Naive thymus-derived CD8-positive, alpha-beta T cell (primary cell): ENCODE measurements at regions not wholly inside any gene's neighbourhood (a gene's known extent, or its start where the extent isn't known, plus 50 kb on each side); places are given as distances from the start of the nearest gene placed in this dataset.

ENCODE experiments used
- ATAC-seq, 2 donors: fragments of 150-1000 bp; cut with Tn5 transposase in 1 of 2; sonication (Bioruptor Pico), chemical (Tn5 transposase) in 1 of 2; 1 replicate in 1 of 2; 2 replicates in 1 of 2; pipeline ENCODE4 v1.10.0; 2021; ENCODE audit warnings: mild to moderate bottlenecking in 2 of 2, moderate library complexity in 2 of 2
- POLR2A ChIA-PET: fragments of 350-600 bp; sonication (Branson Sonifier 250); formaldehyde crosslinking; loops from one replicate; lab custom pipeline; 2021; ENCODE audit warnings: antibody characterized with exemption; lab: Charles Lee
- DNase-seq, 10 donors: peaks; one replicate each; pipeline versions ENCODE4 v3.0.0 to v3.0.0-alpha.2; 2020 to 2022
- H3K27ac Mint-ChIP-seq, 10 donors: one replicate each; pipeline ENCODE4 v1.8.0; 2020 to 2022; ENCODE audit warnings: mild to moderate bottlenecking in 10 of 10, mixed read lengths in 10 of 10, moderate library complexity in 4 of 10, inconsistent platforms in 1 of 10
- H3K27me3 Mint-ChIP-seq, 5 donors: one replicate each; pipeline ENCODE4 v1.8.0; 2021 to 2022; ENCODE audit warnings: mixed read lengths in 5 of 5
- H3K36me3 Mint-ChIP-seq, 3 donors: one replicate each; pipeline ENCODE4 v1.8.0; 2020 to 2022; ENCODE audit warnings: mixed read lengths in 3 of 3, mild to moderate bottlenecking in 2 of 3, inconsistent platforms in 1 of 3
- H3K4me1 Mint-ChIP-seq, 4 donors: one replicate each; pipeline ENCODE4 v1.8.0; 2021 to 2022; ENCODE audit warnings: mixed read lengths in 4 of 4
- H3K4me3 Mint-ChIP-seq, 10 donors: one replicate each; pipeline ENCODE4 v1.8.0; 2020 to 2022; ENCODE audit warnings: mild to moderate bottlenecking in 10 of 10, mixed read lengths in 10 of 10, moderate library complexity in 6 of 10, inconsistent platforms in 1 of 10
- H3K9me3 Mint-ChIP-seq, 9 donors: one replicate each; pipeline ENCODE4 v1.8.0; 2020 to 2022; ENCODE audit warnings: mixed read lengths in 9 of 9, mild to moderate bottlenecking in 3 of 9, inconsistent platforms in 1 of 9, moderate library complexity in 1 of 9

DNA sequence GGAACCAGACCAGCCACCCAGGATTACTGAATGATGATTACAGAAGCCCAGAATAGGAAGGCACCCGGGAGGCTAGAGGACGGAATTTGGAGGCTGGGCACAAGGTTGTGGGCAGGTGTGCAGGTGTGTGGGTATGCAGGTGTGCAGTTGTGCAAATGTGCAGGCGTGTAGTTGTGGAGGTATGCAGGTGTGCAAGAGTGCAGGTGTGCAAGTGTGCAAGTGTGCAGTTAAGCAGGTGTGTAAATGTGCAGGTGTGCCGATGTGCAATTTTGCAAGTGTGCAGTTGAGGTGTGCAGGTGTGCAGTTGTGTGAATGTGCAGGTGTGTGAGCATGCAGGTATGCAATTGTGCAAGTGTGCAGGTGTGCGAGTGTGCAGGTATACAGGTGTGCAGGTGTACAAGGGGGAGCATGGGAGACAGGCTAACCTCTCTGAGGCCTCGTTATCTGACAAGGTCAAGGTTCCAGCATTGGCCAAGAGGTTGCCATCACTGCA lies 131.8 kb downstream of the KCTD15 start:
- POLR2A ChIA-PET: no interaction called here
- DNase-seq: no peak
- H3K27ac Mint-ChIP-seq: no peak overlapping the region
- H3K4me1 Mint-ChIP-seq: no peaks in the 10 kb centered on the region
- peaks cover 0 to under 1% (median 0%) of the 10 kb centered on the region in 3 donors for H3K36me3 Mint-ChIP-seq
- no peak for ATAC-seq
- peaks cover 12 to 32% (median 19%) of the 10 kb centered on the region in 5 donors for H3K27me3 Mint-ChIP-seq
- H3K4me3 Mint-ChIP-seq: no peak overlapping the region
- peaks cover 0 to 10% (median 4%) of the 10 kb centered on the region in 9 donors for H3K9me3 Mint-ChIP-seq

DNA sequence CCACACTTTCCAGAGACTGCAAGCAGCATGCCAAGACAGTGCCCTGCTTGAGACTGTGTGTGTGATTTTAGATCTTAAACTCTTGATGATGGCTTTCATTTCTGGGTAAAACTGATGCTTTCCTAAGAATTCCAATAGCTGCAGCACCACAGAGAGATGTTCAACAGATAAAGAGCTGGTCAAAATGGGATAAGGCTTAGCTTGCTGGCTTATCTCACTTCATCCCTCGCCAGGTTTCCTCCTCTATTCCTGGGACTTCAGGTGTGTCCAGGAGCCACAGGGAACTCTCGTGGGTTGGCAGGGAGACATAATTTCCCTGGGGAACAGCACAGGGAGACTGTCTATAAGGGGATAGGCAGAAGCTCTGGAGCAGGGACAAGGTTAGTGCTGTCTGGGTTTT lies 137.3 kb downstream of the KCTD15 start:
- no peak overlapping the region for H3K4me3 Mint-ChIP-seq
- H3K9me3 Mint-ChIP-seq: peaks cover 0 to 29% (median 13%) of the 10 kb centered on the region in 9 donors
- DNase-seq (no peak), ATAC-seq (no peak)
- H3K4me1 Mint-ChIP-seq: no peaks in the 10 kb centered on the region
- H3K27me3 Mint-ChIP-seq: peaks cover 5 to 20% (median 10%) of the 10 kb centered on the region in 5 donors
- POLR2A ChIA-PET: no interaction called here
- peaks cover 0 to 15% (median 4%) of the 10 kb centered on the region in 3 donors for H3K36me3 Mint-ChIP-seq
- no peak overlapping the region for H3K27ac Mint-ChIP-seq

DNA sequence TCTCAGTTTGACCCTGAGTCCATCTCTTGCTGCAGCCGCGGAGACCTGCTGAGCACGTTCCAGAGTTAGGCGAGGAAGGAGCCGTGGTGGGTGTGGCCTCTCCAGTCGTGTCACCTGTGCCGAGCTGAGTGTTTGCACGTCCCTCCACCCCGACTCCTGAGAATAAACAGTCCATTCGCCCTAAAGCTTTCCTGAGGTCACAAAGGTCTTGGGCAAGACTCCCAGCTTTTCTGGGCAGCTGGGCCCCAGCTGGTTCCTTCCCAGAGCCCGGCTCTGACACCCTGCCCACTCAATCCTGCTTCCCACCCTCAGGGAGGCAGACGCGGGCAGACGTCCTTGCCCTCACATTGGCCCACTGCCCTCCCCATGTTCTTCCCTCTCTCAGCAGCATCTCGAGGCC lies 142.2 kb downstream of the KCTD15 start:
- Mint-ChIP-seq H3K9me3 (peaks cover 0 to 20% (median 8%) of the 10 kb centered on the region in 9 donors), H3K36me3 (peaks cover 0 to 13% (median 4%) of the 10 kb centered on the region in 3 donors), H3K27me3 (peaks cover 1 to 21% (median 8%) of the 10 kb centered on the region in 5 donors), H3K27ac (no peak overlapping the region), H3K4me3 (no peak overlapping the region), H3K4me1 (no peaks in the 10 kb centered on the region)
- POLR2A ChIA-PET: no interaction called here
- no peak for ATAC-seq
- no peak for DNase-seq

DNA sequence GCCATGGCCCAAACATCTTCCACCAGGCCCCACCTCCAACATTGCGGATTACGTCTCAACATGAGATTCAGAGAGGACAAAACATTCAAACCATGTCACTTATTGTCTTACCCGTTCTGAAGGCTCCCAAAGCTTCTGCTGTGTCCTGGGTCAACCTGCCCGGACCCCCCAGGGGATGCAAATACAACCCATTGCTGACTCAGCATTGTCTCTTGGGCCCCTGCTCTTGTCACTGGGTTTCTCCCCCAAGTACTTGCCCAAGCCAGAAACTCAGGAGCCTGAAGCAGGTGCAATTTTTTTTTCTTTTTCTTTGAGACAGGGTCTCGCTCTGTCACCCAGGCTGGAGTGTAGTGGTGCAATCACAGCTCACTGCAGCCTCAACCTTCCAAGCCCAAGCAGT lies 144.5 kb downstream of the KCTD15 start:
- Mint-ChIP-seq H3K27ac (no peak overlapping the region), H3K9me3 (no peaks in the 10 kb centered on the region), H3K4me1 (no peaks in the 10 kb centered on the region), H3K36me3 (no peaks in the 10 kb centered on the region), H3K4me3 (no peak overlapping the region), H3K27me3 (peaks cover 4 to 16% (median 10%) of the 10 kb centered on the region in 5 donors)
- POLR2A ChIA-PET: no interaction called here
- ATAC-seq (no peak), DNase-seq (no peak)

DNA sequence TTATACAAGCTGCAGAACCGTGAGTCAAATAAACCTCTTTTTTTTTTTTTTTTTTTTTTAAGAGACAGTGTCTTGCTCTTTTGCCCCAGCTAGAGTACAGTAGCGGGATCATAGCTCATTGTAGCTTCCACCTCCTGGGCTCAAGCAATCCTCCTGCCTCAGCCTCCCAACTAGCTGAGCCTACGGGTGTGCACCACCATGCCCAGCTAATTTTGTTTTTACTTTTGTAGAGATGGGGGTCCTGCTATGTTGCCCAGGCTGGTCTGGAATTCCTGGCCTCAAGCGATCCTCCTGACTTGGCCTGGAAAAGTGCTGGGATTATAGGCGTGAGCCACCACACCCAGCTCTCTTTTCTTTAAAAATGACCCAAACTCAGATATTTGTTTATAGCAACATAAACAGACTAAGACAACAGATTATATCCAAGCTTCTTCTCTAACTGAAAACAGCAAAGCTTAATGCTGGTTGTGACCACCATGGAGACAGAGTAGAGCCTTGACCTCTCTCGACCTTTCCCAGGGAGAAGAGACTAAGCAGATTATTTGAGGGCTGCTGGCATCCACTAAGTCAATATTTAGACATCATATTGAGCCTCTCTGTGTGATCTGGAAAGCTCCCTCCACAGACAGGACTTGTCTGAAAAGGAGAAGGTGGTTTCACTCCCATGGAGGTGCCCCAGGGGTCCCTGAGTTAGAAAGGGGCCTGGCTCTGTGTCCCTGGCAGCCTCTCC lies 150.0 kb downstream of the KCTD15 start:
- Mint-ChIP-seq H3K4me3 (no peak overlapping the region), H3K27me3 (peaks cover 4 to 29% (median 15%) of the 10 kb centered on the region in 5 donors), H3K36me3 (no peaks in the 10 kb centered on the region), H3K4me1 (no peaks in the 10 kb centered on the region), H3K27ac (no peak overlapping the region), H3K9me3 (peaks cover 0 to 2% (median 0%) of the 10 kb centered on the region in 9 donors)
- POLR2A ChIA-PET: no interaction called here
- DNase-seq (no peak), ATAC-seq (no peak)

DNA sequence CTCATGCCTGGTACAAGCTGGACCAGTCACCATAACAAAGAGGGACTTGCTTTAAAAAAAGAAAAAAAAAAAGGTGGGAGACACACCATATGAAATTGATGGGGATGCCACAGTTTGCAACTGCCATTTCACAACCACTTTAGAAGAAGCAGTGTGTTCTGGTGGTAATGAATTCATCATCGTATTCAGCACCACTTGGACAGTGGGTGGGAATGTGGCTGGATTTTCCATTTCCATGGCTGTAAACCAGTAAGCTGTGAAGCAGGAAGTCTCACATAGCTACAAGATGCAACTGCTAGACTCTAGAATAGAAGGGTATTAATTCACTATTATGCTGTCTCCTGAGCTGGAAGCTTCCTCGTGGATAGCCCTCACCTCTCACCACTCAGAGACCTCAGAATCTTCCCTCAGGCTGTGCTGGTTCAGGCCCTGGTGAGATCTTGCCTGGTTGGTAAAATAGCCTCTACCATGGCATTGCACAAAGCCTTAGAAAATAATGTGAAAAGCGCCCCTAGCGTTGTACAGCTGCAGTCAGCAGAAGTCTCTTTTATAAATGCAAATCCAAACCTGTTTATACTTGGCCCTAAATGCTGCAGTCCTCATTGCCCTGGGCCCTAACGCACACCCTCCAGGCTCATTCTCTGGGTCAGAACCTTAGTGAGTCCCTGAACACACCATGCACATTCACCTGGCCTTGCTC lies 150.7 kb downstream of the KCTD15 start:
- POLR2A ChIA-PET: no interaction called here
- H3K27ac Mint-ChIP-seq: no peak overlapping the region
- no peak overlapping the region for H3K4me3 Mint-ChIP-seq
- no peak for DNase-seq
- H3K36me3 Mint-ChIP-seq: no peaks in the 10 kb centered on the region
- no peak for ATAC-seq
- H3K27me3 Mint-ChIP-seq: peaks cover 2 to 25% (median 21%) of the 10 kb centered on the region in 5 donors
- peaks cover 0 to 2% (median 0%) of the 10 kb centered on the region in 9 donors for H3K9me3 Mint-ChIP-seq
- no peaks in the 10 kb centered on the region for H3K4me1 Mint-ChIP-seq

DNA sequence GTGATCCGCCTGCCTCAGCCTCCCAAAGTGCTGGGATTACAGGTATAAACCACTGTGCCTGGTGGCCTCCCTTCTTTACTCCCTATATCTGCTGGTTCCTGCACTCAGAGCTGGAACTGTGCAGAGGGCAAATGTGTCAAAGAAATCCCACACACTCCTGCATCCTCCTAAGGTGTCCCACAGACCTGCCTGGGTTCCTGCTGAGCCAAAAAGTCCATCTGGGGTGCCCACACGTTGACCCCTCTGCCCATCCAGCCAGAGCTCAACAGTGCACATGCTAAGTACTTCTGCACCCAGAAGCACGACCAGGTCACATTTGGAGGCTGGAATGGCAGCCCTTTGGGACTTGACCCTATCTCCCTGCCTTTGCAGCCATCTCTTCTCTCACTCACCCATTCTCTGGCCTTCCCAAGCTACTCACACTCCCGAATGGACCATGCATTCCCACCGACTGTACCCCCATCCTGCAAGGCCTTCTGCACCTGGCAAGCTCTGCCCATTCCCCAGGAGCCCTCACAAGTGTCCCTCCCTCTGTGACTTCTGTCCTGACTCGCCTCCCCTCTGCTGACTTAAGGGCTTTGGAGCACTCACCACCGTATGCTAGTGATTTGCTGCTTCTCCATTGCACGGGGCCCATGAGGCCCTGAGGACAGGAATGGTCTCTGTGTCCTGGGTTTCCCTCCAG lies 152.1 kb downstream of the KCTD15 start:
- Mint-ChIP-seq H3K4me1 (no peaks in the 10 kb centered on the region), H3K36me3 (no peaks in the 10 kb centered on the region), H3K9me3 (peaks cover 0 to 2% (median 0%) of the 10 kb centered on the region in 9 donors), H3K27ac (peak overlapping the region in 1 of 10 donors; percentile 50), H3K27me3 (peaks cover 2 to 30% (median 20%) of the 10 kb centered on the region in 5 donors), H3K4me3 (no peak overlapping the region)
- ATAC-seq: no peak
- POLR2A ChIA-PET: interaction anchor here (0.5 kb wide), 1 partner anchor 65 kb away, joined by 3 read pairs; no protein-coding TSS in a partner anchor
- no peak for DNase-seq

DNA sequence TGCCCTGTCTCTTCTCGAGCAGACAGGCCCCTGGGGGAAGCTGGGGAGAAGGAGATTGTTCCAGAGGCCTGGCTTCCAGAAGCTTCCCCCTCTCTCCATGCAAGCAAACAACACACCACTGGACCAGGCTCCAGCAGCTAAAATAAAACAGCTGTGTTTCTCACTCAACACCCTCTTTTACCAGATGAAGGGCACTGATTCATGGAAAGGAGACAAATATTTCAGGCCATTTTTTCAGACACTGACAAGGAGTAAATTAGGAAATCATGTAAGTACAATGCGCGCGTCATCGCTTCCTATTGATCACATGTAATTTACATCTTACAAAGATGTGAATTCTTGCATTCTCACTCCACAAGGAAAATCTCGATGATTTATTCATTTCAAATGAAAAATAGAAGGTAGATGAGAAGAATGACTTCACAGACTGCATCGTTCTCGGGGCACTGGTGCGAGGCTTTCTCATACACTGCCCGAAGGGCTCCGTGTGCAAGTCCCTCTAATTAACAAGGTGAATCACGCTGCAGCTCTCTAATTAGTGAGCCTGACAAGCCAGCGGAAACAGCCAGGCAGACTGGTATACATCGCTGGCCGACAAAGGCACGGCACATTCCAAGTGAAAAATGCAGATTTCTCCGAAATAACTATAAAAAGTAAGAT lies 153.6 kb downstream of the KCTD15 start:
- no peak overlapping the region for H3K27ac Mint-ChIP-seq
- DNase-seq (no peak), ATAC-seq (no peak)
- POLR2A ChIA-PET: no interaction called here
- no peaks in the 10 kb centered on the region for H3K36me3 Mint-ChIP-seq
- H3K4me3 Mint-ChIP-seq: no peak overlapping the region
- H3K9me3 Mint-ChIP-seq: peaks cover 0 to 2% (median 0%) of the 10 kb centered on the region in 9 donors
- peaks cover 3 to 34% (median 18%) of the 10 kb centered on the region in 5 donors for H3K27me3 Mint-ChIP-seq
- H3K4me1 Mint-ChIP-seq: no peaks in the 10 kb centered on the region

DNA sequence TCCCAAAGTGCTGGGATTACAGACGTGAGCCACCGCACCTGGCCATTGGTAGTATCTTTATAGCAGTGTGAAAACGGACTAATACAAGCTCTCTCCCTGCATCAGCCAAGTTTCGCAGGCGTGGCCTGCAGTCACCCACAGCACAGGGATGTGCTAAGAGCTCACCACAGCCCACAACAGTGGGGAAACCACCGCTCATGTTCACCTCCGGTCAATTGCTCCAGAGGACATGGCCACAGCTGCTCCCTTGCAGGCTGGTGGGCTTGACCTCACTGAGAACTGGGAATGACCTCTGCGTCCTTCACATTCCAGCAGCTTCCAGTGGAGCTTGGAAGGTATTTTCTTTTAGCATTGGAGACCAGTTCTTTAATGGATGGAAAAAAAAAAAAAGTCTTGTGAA lies 156.4 kb downstream of the KCTD15 start:
- Mint-ChIP-seq H3K9me3 (no peaks in the 10 kb centered on the region), H3K36me3 (no peaks in the 10 kb centered on the region), H3K4me3 (no peak overlapping the region), H3K27ac (no peak overlapping the region), H3K4me1 (no peaks in the 10 kb centered on the region), H3K27me3 (peaks cover 4 to 34% (median 15%) of the 10 kb centered on the region in 5 donors)
- POLR2A ChIA-PET: no interaction called here
- no peak for ATAC-seq
- no peak for DNase-seq

DNA sequence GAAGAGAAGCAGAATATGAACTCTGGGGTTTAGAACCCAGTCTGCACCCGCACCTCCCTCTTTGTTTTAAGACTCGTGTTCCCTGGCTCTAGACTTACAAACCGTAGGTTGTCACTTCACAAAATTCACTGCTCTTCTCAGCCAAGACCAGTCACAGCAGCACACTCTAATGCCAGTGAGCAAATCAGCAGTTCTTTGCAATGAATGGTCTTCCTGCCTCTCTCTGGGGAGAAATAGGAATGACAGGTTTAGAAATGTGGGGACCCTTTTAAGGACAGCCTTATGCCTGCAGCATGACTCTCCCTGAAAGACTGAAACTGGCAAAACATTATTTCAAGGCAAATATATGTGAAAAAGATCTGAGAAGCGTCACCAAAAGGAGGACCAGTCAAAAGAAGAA lies 156.9 kb downstream of the KCTD15 start:
- POLR2A ChIA-PET: no interaction called here
- DNase-seq (no peak), ATAC-seq (no peak)
- H3K4me3 Mint-ChIP-seq: no peak overlapping the region
- H3K4me1 Mint-ChIP-seq: no peaks in the 10 kb centered on the region
- H3K9me3 Mint-ChIP-seq: no peaks in the 10 kb centered on the region
- H3K27me3 Mint-ChIP-seq: peaks cover 4 to 34% (median 14%) of the 10 kb centered on the region in 5 donors
- no peaks in the 10 kb centered on the region for H3K36me3 Mint-ChIP-seq
- H3K27ac Mint-ChIP-seq: no peak overlapping the region

DNA sequence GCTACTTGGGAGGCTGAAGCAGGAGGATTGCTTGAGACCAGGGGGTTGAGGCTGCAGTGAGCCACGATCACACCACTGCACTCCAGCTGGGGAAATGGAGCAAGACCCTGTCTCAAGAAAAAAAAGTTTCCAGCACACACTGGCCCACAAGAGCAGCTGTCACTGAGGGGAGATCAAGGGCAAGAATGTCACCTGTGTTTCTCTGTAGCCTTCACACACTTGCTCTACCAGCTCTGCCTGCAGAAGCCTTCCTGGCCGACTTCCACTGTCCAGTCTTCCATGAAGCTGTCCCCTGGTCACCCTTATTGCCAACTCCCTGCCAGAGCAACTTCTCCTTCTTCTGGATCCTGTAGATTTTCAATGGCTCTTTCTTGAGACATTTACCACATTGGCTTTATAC lies 158.0 kb downstream of the KCTD15 start:
- Mint-ChIP-seq H3K9me3 (no peaks in the 10 kb centered on the region), H3K27ac (no peak overlapping the region), H3K4me1 (no peaks in the 10 kb centered on the region), H3K4me3 (no peak overlapping the region), H3K27me3 (peaks cover 4 to 26% (median 14%) of the 10 kb centered on the region in 5 donors), H3K36me3 (no peaks in the 10 kb centered on the region)
- DNase-seq (no peak), ATAC-seq (no peak)
- POLR2A ChIA-PET: no interaction called here

DNA sequence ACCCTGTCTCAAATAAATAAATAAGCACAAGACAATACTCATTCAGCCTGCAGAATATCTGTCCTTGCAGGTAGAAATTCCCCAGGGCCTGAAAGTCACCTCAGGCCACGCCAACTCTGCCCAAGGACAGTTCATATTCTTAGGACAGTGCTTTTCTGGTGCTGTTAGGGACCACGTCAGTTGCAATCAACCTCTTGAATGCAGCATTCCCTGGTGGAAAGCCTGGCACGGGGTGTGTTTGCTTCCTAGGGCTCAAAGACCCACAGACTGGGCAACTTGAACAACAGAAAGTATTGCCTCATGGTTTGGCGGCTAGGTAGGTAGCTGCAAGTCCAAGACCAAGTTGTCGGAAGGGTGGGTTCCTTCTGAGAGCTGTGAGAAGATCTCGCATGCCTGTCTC lies 160.3 kb downstream of the KCTD15 start:
- no peak overlapping the region for H3K4me3 Mint-ChIP-seq
- ATAC-seq (no peak), DNase-seq (no peak)
- H3K27ac Mint-ChIP-seq: no peak overlapping the region
- H3K4me1 Mint-ChIP-seq: no peaks in the 10 kb centered on the region
- POLR2A ChIA-PET: no interaction called here
- H3K9me3 Mint-ChIP-seq: no peaks in the 10 kb centered on the region
- no peaks in the 10 kb centered on the region for H3K36me3 Mint-ChIP-seq
- H3K27me3 Mint-ChIP-seq: peaks cover 10 to 37% (median 16%) of the 10 kb centered on the region in 5 donors
